ENCODE measurements at regions not wholly inside any gene's neighbourhood (a gene's known extent, or its start where the extent isn't known, plus 50 kb on each side); places are given as distances from the start of the nearest gene placed in this dataset.

GRCh38 chr5:45779874-45780671 lies 83.9 kb upstream of the HCN1 start:
- no CpG with 5 or more reads among the region's 3 CpGs for WGBS (ENCODE audit: insufficient coverage)

GRCh38 chr5:45774528-45774927 lies 78.3 kb upstream of the HCN1 start:
- H4K20me1 ChIP-seq (ENCODE audit: insufficient read depth, low read length): no peaks in the 10 kb centered on the region
- DNase-seq: no peak
- no peak overlapping the region for H3K4me3 Mint-ChIP-seq
- H3K36me3 Mint-ChIP-seq: no peaks in the 10 kb centered on the region
- H3K79me2 ChIP-seq (ENCODE audit: insufficient read depth, low read length): no peaks in the 10 kb centered on the region
- no peak overlapping the region for H3K27ac ChIP-seq (ENCODE audit: low read depth in 1 of 2, low read length in 2 of 2)
- H3K9ac ChIP-seq (ENCODE audit: insufficient read depth, low read length, poor library complexity, severe bottlenecking): no peak overlapping the region
- no peaks in the 10 kb centered on the region for H3K27me3 ChIP-seq (ENCODE audit: control insufficient read depth in 2 of 2, insufficient read depth in 2 of 2, low read length in 2 of 2)
- TF ChIP-seq CTCF (IDR thresholded peaks at IDR 0.05): no peak
- H3K9me3 Mint-ChIP-seq: peaks cover 0 to 5% (median 0%) of the 10 kb centered on the region in 7 donors
- intact Hi-C loops (cut with micrococcal nuclease): no loop called here
- WGBS (ENCODE audit: insufficient coverage): no CpG with 5 or more reads among the region's 1 CpG
- no peak overlapping the region for H3K4me2 ChIP-seq (replicated peaks; ENCODE audit: extremely low read depth, low read length, poor library complexity, severe bottlenecking)
- H3K27me3 Mint-ChIP-seq (ENCODE audit: low read depth in 3 of 3): no peaks in the 10 kb centered on the region
- H2AFZ ChIP-seq (ENCODE audit: insufficient read depth, low read depth, low read length, poor library complexity, severe bottlenecking): no peak overlapping the region
- no peak overlapping the region for H3K27ac Mint-ChIP-seq
- H3K4me1 ChIP-seq (ENCODE audit: control insufficient read depth in 1 of 2, insufficient read depth in 2 of 2, low read length in 2 of 2): no peaks in the 10 kb centered on the region
- no peak overlapping the region for H3K4me3 ChIP-seq (replicated peaks in 1 of 3; ENCODE audit: low read depth in 2 of 3, low read length in 3 of 3)
- H3K9me3 ChIP-seq (replicated peaks in 1 of 2; ENCODE audit: control insufficient read depth in 1 of 2, insufficient read depth in 1 of 2, low read length in 2 of 2): no peaks in the 10 kb centered on the region
- H3K4me1 Mint-ChIP-seq: no peaks in the 10 kb centered on the region
- no peaks in the 10 kb centered on the region for H3K36me3 ChIP-seq (replicated peaks in 1 of 2; ENCODE audit: control insufficient read depth in 1 of 2, insufficient read depth in 2 of 2, low read length in 2 of 2)

More at GRCh38 chr5:45779874-45780671, 83.9 kb upstream of the HCN1 start:
- Histone ChIP-seq H3K4me2 (replicated peaks; ENCODE audit: extremely low read depth, low read length, poor library complexity, severe bottlenecking) (no peak overlapping the region), H4K20me1 (ENCODE audit: insufficient read depth, low read length) (no peaks in the 10 kb centered on the region), H3K27ac (ENCODE audit: low read depth in 1 of 2, low read length in 2 of 2) (no peak overlapping the region), H3K4me3 (replicated peaks in 1 of 3; ENCODE audit: low read depth in 2 of 3, low read length in 3 of 3) (no peak overlapping the region), H3K79me2 (ENCODE audit: insufficient read depth, low read length) (no peaks in the 10 kb centered on the region), H3K4me1 (ENCODE audit: control insufficient read depth in 1 of 2, insufficient read depth in 2 of 2, low read length in 2 of 2) (no peaks in the 10 kb centered on the region), H3K36me3 (replicated peaks in 1 of 2; ENCODE audit: control insufficient read depth in 1 of 2, insufficient read depth in 2 of 2, low read length in 2 of 2) (no peaks in the 10 kb centered on the region), H3K9me3 (replicated peaks in 1 of 2; ENCODE audit: control insufficient read depth in 1 of 2, insufficient read depth in 1 of 2, low read length in 2 of 2) (no peaks in the 10 kb centered on the region), H2AFZ (ENCODE audit: insufficient read depth, low read depth, low read length, poor library complexity, severe bottlenecking) (no peak overlapping the region), H3K27me3 (ENCODE audit: control insufficient read depth in 2 of 2, insufficient read depth in 2 of 2, low read length in 2 of 2) (no peaks in the 10 kb centered on the region), H3K9ac (ENCODE audit: insufficient read depth, low read length, poor library complexity, severe bottlenecking) (no peak overlapping the region)
- no peak for TF ChIP-seq CTCF (IDR thresholded peaks at IDR 0.05)
- Mint-ChIP-seq H3K4me3 (no peak overlapping the region), H3K27me3 (ENCODE audit: low read depth in 3 of 3) (no peaks in the 10 kb centered on the region), H3K36me3 (no peaks in the 10 kb centered on the region), H3K9me3 (peaks cover 0 to 6% (median 2%) of the 10 kb centered on the region in 7 donors), H3K4me1 (no peaks in the 10 kb centered on the region), H3K27ac (no peak overlapping the region)
- no peak for DNase-seq
- intact Hi-C loops (cut with micrococcal nuclease): no loop called here

Measured in CD14-positive monocyte (primary cell).